ENCODE measurements at regions not wholly inside any gene's neighbourhood (a gene's known extent, or its start where the extent isn't known, plus 50 kb on each side); places are given as distances from the start of the nearest gene placed in this dataset.

DNA sequence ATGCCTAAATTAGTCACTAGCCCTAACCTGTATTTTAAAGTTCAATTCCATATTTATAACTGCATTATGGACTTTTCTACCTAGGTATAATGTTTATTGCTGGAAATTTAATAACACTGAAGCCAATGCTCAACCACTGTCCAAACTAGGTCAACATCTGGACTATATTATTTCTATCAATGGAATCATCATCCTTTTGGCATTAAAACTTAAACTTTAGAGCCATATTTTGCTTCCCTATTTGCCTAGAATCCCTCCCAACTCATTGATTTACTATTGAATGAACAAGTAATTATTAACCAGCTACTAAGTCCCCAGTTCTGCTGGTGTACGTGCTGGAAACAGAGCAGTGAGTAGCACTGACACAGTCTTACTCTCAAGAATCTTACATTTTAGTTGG lies 291.7 kb upstream of the SPTLC3 start:
- no peak overlapping the region for H3K27ac ChIP-seq (ENCODE audit: low read depth in 1 of 2, low read length in 2 of 2)
- H3K9me3 ChIP-seq (ENCODE audit: control insufficient read depth in 4 of 4, low read length in 3 of 4): no peaks in the 10 kb centered on the region
- H3K36me3 ChIP-seq (ENCODE audit: control insufficient read depth in 4 of 4, insufficient read depth in 3 of 4, low read depth in 1 of 4, low read length in 3 of 4): no peaks in the 10 kb centered on the region
- no peak overlapping the region for H3K9ac ChIP-seq (ENCODE audit: low read depth in 1 of 2, low read length in 2 of 2)
- no peak overlapping the region for H3K4me3 ChIP-seq (ENCODE audit: low read depth in 1 of 3, low read length in 3 of 3)
- no peaks in the 10 kb centered on the region for H3K27me3 ChIP-seq (ENCODE audit: control insufficient read depth in 4 of 4, insufficient read depth in 4 of 4, low read length in 3 of 4)
- TF ChIP-seq, protein P1, sequence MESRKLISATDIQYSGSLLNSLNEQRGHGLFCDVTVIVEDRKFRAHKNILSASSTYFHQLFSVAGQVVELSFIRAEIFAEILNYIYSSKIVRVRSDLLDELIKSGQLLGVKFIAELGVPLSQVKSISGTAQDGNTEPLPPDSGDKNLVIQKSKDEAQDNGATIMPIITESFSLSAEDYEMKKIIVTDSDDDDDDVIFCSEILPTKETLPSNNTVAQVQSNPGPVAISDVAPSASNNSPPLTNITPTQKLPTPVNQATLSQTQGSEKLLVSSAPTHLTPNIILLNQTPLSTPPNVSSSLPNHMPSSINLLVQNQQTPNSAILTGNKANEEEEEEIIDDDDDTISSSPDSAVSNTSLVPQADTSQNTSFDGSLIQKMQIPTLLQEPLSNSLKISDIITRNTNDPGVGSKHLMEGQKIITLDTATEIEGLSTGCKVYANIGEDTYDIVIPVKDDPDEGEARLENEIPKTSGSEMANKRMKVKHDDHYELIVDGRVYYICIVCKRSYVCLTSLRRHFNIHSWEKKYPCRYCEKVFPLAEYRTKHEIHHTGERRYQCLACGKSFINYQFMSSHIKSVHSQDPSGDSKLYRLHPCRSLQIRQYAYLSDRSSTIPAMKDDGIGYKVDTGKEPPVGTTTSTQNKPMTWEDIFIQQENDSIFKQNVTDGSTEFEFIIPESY (IDR thresholded peaks at IDR 0.05): no peak
- TF ChIP-seq GABPA (IDR thresholded peaks at IDR 0.05 in 1 of 2, conservative IDR thresholded peaks at IDR 0.05 in 1 of 2): no peak
- TF ChIP-seq, protein P2, sequence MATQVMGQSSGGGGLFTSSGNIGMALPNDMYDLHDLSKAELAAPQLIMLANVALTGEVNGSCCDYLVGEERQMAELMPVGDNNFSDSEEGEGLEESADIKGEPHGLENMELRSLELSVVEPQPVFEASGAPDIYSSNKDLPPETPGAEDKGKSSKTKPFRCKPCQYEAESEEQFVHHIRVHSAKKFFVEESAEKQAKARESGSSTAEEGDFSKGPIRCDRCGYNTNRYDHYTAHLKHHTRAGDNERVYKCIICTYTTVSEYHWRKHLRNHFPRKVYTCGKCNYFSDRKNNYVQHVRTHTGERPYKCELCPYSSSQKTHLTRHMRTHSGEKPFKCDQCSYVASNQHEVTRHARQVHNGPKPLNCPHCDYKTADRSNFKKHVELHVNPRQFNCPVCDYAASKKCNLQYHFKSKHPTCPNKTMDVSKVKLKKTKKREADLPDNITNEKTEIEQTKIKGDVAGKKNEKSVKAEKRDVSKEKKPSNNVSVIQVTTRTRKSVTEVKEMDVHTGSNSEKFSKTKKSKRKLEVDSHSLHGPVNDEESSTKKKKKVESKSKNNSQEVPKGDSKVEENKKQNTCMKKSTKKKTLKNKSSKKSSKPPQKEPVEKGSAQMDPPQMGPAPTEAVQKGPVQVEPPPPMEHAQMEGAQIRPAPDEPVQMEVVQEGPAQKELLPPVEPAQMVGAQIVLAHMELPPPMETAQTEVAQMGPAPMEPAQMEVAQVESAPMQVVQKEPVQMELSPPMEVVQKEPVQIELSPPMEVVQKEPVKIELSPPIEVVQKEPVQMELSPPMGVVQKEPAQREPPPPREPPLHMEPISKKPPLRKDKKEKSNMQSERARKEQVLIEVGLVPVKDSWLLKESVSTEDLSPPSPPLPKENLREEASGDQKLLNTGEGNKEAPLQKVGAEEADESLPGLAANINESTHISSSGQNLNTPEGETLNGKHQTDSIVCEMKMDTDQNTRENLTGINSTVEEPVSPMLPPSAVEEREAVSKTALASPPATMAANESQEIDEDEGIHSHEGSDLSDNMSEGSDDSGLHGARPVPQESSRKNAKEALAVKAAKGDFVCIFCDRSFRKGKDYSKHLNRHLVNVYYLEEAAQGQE (IDR thresholded peaks at IDR 0.05): no peak
- TF ChIP-seq, protein P3, sequence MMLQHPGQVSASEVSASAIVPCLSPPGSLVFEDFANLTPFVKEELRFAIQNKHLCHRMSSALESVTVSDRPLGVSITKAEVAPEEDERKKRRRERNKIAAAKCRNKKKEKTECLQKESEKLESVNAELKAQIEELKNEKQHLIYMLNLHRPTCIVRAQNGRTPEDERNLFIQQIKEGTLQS (IDR thresholded peaks at IDR 0.05): no peak
- no peak for TF ChIP-seq RXRA (IDR thresholded peaks at IDR 0.05)
- TF ChIP-seq HNF4G (IDR thresholded peaks at IDR 0.05): no peak
- no peak for TF ChIP-seq HNF4A (conservative IDR thresholded peaks at IDR 0.05)
- DNase-seq (ENCODE audit: low spot score): no peak
- no peaks in the 10 kb centered on the region for H3K4me1 ChIP-seq (ENCODE audit: control insufficient read depth in 4 of 4, insufficient read depth in 4 of 4, low read length in 3 of 4)
- 31% methylated on average over 1 of the region's 1 CpG for WGBS

DNA sequence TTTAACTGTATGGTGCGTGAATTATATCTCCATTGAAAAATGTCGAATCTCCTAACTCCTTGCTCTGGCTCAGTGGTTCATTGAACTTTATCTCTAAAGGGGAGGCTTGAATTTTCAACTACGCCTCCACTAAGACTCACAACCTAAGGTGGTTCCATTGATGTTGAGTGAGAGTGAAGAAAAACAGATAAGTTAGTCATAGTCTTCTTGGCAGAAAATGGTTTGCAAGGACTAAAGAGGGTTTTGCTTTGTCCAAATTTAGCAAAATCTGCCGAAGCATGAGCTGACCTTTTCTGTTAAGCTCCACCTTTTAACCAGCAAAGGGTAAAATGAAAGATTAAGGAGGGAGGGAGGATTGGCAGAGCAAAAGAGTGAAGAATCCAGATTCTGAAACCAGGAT lies 290.2 kb upstream of the SPTLC3 start:
- Histone ChIP-seq H3K36me3 (ENCODE audit: control insufficient read depth in 4 of 4, insufficient read depth in 3 of 4, low read depth in 1 of 4, low read length in 3 of 4) (no peaks in the 10 kb centered on the region), H3K4me3 (ENCODE audit: low read depth in 1 of 3, low read length in 3 of 3) (no peak overlapping the region), H3K27ac (ENCODE audit: low read depth in 1 of 2, low read length in 2 of 2) (no peak overlapping the region), H3K9ac (ENCODE audit: low read depth in 1 of 2, low read length in 2 of 2) (no peak overlapping the region), H3K9me3 (ENCODE audit: control insufficient read depth in 4 of 4, low read length in 3 of 4) (no peaks in the 10 kb centered on the region), H3K27me3 (ENCODE audit: control insufficient read depth in 4 of 4, insufficient read depth in 4 of 4, low read length in 3 of 4) (no peaks in the 10 kb centered on the region), H3K4me1 (ENCODE audit: control insufficient read depth in 4 of 4, insufficient read depth in 4 of 4, low read length in 3 of 4) (no peaks in the 10 kb centered on the region)
- no peak for TF ChIP-seq EGR1 (IDR thresholded peaks at IDR 0.05; ENCODE audit: low read depth in 2 of 2)
- no peak for TF ChIP-seq TAF1 (conservative IDR thresholded peaks at IDR 0.05)
- no peak for TF ChIP-seq GABPA (IDR thresholded peaks at IDR 0.05 in 1 of 2, conservative IDR thresholded peaks at IDR 0.05 in 1 of 2)
- TF ChIP-seq FOXA1 (IDR thresholded peaks at IDR 0.05): no peak
- TF ChIP-seq, protein P3 (IDR thresholded peaks at IDR 0.05): no peak
- TF ChIP-seq, protein P2 (IDR thresholded peaks at IDR 0.05): no peak
- TF ChIP-seq RAD21 (IDR thresholded peaks at IDR 0.05): no peak
- no peak for TF ChIP-seq RXRA (IDR thresholded peaks at IDR 0.05)
- no peak for TF ChIP-seq YY1 (IDR thresholded peaks at IDR 0.05)
- no peak for TF ChIP-seq NR2F2 (IDR thresholded peaks at IDR 0.05)
- no peak for TF ChIP-seq FOXA2 (IDR thresholded peaks at IDR 0.05)
- TF ChIP-seq, protein P1 (IDR thresholded peaks at IDR 0.05): no peak
- no peak for TF ChIP-seq HNF4A (conservative IDR thresholded peaks at IDR 0.05)
- TF ChIP-seq, protein P4, sequence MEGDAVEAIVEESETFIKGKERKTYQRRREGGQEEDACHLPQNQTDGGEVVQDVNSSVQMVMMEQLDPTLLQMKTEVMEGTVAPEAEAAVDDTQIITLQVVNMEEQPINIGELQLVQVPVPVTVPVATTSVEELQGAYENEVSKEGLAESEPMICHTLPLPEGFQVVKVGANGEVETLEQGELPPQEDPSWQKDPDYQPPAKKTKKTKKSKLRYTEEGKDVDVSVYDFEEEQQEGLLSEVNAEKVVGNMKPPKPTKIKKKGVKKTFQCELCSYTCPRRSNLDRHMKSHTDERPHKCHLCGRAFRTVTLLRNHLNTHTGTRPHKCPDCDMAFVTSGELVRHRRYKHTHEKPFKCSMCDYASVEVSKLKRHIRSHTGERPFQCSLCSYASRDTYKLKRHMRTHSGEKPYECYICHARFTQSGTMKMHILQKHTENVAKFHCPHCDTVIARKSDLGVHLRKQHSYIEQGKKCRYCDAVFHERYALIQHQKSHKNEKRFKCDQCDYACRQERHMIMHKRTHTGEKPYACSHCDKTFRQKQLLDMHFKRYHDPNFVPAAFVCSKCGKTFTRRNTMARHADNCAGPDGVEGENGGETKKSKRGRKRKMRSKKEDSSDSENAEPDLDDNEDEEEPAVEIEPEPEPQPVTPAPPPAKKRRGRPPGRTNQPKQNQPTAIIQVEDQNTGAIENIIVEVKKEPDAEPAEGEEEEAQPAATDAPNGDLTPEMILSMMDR (IDR thresholded peaks at IDR 0.05; ENCODE audit: low read depth, low read length, missing input control): no peak
- WGBS: 80% methylated on average over 4 of the region's 4 CpGs
- DNase-seq (ENCODE audit: low spot score): no peak
